ENCODE measurements at regions not wholly inside any gene's neighbourhood (a gene's known extent, or its start where the extent isn't known, plus 50 kb on each side); places are given as distances from the start of the nearest gene placed in this dataset.
A peak's percentile ranks its signal among the peaks of the same experiment; 100 is the strongest.

- no peak for DNase-seq (ENCODE audit: low read depth)
These were observed 91.7 kb upstream of the FUT8 start for GRCh38 chr14:65320661-65321308.

GRCh38 chr14:65321370-65321875, 91.1 kb upstream of the FUT8 start:
- no peak for DNase-seq (ENCODE audit: low read depth)

- DNase-seq (ENCODE audit: low read depth) = no peak
These were observed 83.0 kb upstream of the FUT8 start for GRCh38 chr14:65329481-65329880.

GRCh38 chr14:65329911-65330310, 82.6 kb upstream of the FUT8 start:
- DNase-seq (ENCODE audit: low read depth) = no peak

GRCh38 chr14:65330416-65330815, 82.1 kb upstream of the FUT8 start:
- no peak for DNase-seq (ENCODE audit: low read depth)

GRCh38 chr14:65331652-65332051, 80.9 kb upstream of the FUT8 start:
- no peak for DNase-seq (ENCODE audit: low read depth)

- no peak for DNase-seq (ENCODE audit: low read depth)
These were observed 80.2 kb upstream of the FUT8 start for GRCh38 chr14:65332141-65332871.

GRCh38 chr14:65333943-65334687, 78.4 kb upstream of the FUT8 start:
- DNase-seq (ENCODE audit: low read depth) = no peak

- DNase-seq (ENCODE audit: low read depth) = no peak
These were observed 77.6 kb upstream of the FUT8 start for GRCh38 chr14:65334765-65335410.

GRCh38 chr14:65335411-65335947, 77.1 kb upstream of the FUT8 start:
- no peak for DNase-seq (ENCODE audit: low read depth)

GRCh38 chr14:65336191-65336591, 76.3 kb upstream of the FUT8 start:
- DNase-seq (ENCODE audit: low read depth) = peak; percentile 6

- no peak for DNase-seq (ENCODE audit: low read depth)
These were observed 72.7 kb upstream of the FUT8 start for GRCh38 chr14:65339866-65340265.

GRCh38 chr14:65344011-65344410, 68.5 kb upstream of the FUT8 start:
- DNase-seq (ENCODE audit: low read depth) = no peak

- no peak for DNase-seq (ENCODE audit: low read depth)
These were observed 67.3 kb upstream of the FUT8 start for GRCh38 chr14:65345266-65345665.

- DNase-seq (ENCODE audit: low read depth) = no peak
These were observed 66.1 kb upstream of the FUT8 start for GRCh38 chr14:65346474-65346873.

GRCh38 chr14:65346895-65347294, 65.6 kb upstream of the FUT8 start:
- DNase-seq (ENCODE audit: low read depth) = no peak

GRCh38 chr14:65348137-65348536, 64.4 kb upstream of the FUT8 start:
- no peak for DNase-seq (ENCODE audit: low read depth)

- DNase-seq (ENCODE audit: low read depth) = no peak
These were observed 63.4 kb upstream of the FUT8 start for GRCh38 chr14:65349100-65349499.

GRCh38 chr14:65351493-65352194, 60.9 kb upstream of the FUT8 start:
- no peak for DNase-seq (ENCODE audit: low read depth)

GRCh38 chr14:65352964-65353530, 59.5 kb upstream of the FUT8 start:
- no peak for DNase-seq (ENCODE audit: low read depth)

GRCh38 chr14:65354131-65354530, 58.4 kb upstream of the FUT8 start:
- no peak for DNase-seq (ENCODE audit: low read depth)

All from activated T-helper 9 cell treated with anti-CD3 and anti-CD28 coated beads, Interleukin-2, amount 50 U/mL, for 16 hours (primary cell).